Astrocyte of the spinal cord (primary cell): ENCODE measurements at regions not wholly inside any gene's neighbourhood (a gene's known extent, or its start where the extent isn't known, plus 50 kb on each side); places are given as distances from the start of the nearest gene placed in this dataset.
A peak's percentile ranks its signal among the peaks of the same experiment; 100 is the strongest.

ENCODE experiments used
- DNase-seq: peaks from one replicate; pipeline ENCODE4 v3.0.0; 2011; ENCODE audit warnings: low read depth, low spot score
- H3K4me3 ChIP-seq: 2 replicates; pipeline ENCODE4 v1.5.1; 2011; ENCODE audit warnings: low read depth, mild to moderate bottlenecking, low read length, moderate library complexity
- CTCF ChIP-seq: IDR thresholded peaks from 2 replicates; pipeline ENCODE4 v1.5.1; 2012; ENCODE audit warnings: low read depth, mild to moderate bottlenecking, low read length, inconsistent platforms
- in situ Hi-C: cut with HindIII; loops from 2 replicates; pipeline ENCODE4 v1.10.0; 2017; ENCODE audit warnings: low sequenced_read_pairs

DNA sequence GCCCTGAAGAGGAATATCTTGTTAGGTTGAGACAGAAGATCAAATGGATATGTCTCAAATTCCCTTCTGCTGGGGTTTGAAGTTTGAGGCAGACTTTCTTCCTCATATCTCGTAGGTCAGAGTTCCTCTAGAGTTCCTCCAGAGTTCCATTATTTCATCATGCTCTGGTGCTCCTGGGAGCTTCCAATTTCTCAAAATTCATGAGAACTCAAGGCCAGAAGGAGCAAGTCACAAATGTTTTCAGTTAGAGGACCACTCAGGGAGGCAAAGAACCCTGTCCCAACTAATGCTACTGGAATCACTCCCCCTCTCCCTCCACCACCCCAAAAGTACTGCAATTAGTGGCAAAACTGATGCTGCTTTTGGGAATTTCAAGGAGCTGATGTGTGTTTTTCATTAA lies 115.7 kb upstream of the RBMS1 start:
- H3K4me3 ChIP-seq, result no peak overlapping the region
- no peak for TF ChIP-seq CTCF
- in situ Hi-C loops, result no loop called here
- no peak for DNase-seq

- H3K4me3 ChIP-seq, result no peak overlapping the region
- in situ Hi-C loops, result no loop called here
- DNase-seq, result no peak
- no peak for TF ChIP-seq CTCF
Observed at GRCh38 chr2:160610041-160610440, 116.4 kb upstream of the RBMS1 start.

GRCh38 chr2:160612266-160612856 lies 118.8 kb upstream of the RBMS1 start:
- no peak for TF ChIP-seq CTCF
- peak; percentile 48 for DNase-seq
- in situ Hi-C loops, result no loop called here
- H3K4me3 ChIP-seq, result no peak overlapping the region

GRCh38 chr2:160613466-160614153 lies 120.0 kb upstream of the RBMS1 start:
- in situ Hi-C loops, result no loop called here
- no peak for TF ChIP-seq CTCF
- peak; percentile 88 for DNase-seq
- no peak overlapping the region for H3K4me3 ChIP-seq

DNA sequence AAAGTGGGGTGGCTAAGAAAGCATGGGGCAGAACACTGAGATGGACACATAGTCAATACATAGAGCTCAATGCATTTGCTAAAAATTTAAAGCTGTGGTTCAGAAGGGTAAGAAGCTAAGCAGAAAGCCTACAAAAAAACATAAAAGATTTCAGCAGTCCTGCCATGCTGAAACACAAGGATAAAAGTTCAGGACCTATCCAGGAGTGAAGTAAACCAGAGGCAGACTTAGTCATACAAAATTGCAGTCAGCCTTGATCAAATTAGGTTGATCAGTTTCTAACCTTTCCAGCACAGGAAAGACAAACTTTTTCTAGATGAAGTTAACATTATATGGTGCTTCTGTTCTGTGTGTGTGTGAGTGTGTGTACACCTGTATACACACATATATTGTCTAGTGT lies 120.8 kb upstream of the RBMS1 start:
- no peak for DNase-seq
- no peak for TF ChIP-seq CTCF
- no peak overlapping the region for H3K4me3 ChIP-seq
- in situ Hi-C loops, result no loop called here

DNA sequence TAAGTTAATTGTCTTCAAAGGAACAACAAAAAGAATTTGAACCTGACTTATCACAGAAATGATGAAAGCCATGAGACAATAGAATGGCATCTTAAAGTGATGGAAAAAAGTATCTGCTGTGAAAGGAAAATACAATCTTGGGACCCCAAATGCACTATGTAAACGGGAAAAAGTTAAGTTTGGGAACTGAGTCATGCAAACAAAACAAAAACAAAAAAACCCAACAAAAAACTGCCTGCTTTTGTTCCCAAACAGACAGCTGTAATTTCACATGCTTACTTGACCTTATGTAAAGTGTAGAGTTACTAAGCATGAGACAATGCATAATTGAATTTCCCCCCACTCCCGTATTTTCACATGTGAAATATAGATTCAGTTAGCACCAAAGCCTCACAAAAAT lies 122.1 kb upstream of the RBMS1 start:
- in situ Hi-C loops, result no loop called here
- peak; percentile 15 for DNase-seq

More for the DNA sequence above, 122.1 kb upstream of the RBMS1 start:
- TF ChIP-seq CTCF, result no peak
- no peak overlapping the region for H3K4me3 ChIP-seq
